BE2C (cell line): ENCODE measurements at regions not wholly inside any gene's neighbourhood (a gene's known extent, or its start where the extent isn't known, plus 50 kb on each side); places are given as distances from the start of the nearest gene placed in this dataset.
A peak's percentile ranks its signal among the peaks of the same experiment; 100 is the strongest.

Source experiments
- DNase-seq: peaks from one replicate; pipeline ENCODE4 v3.0.0-alpha.2; 2020
- H3K27me3 ChIP-seq: fragments of 250-450 bp; sonication (Bioruptor Pico); 2 replicates; pipeline ENCODE4 v1.5.1; 2020; ENCODE audit warnings: mild to moderate bottlenecking
- H3K36me3 ChIP-seq: fragments of 250-450 bp; sonication (Bioruptor Pico); 2 replicates; pipeline ENCODE4 v1.5.1; 2020; ENCODE audit warnings: mild to moderate bottlenecking
- H3K4me1 ChIP-seq: fragments of 250-450 bp; sonication (Bioruptor Pico); 2 replicates; pipeline ENCODE4 v1.5.1; 2020
- H3K4me3 ChIP-seq: 2 replicates; pipeline ENCODE4 v1.5.1; 2011; ENCODE audit warnings: low read depth, low read length
- H3K9me3 ChIP-seq: fragments of 250-450 bp; sonication (Bioruptor Pico); 2 replicates; pipeline ENCODE4 v1.5.1; 2020
- TF ChIP-seq, protein P1 (sequence below): IDR thresholded peaks from 2 replicates; pipeline ENCODE4 v1.5.1; 2012; ENCODE audit warnings: mild to moderate bottlenecking, low read depth, low read length

- no peaks in the 10 kb centered on the region for H3K36me3 ChIP-seq
- H3K27me3 ChIP-seq, result no peaks in the 10 kb centered on the region
- H3K4me3 ChIP-seq, result no peak overlapping the region
- H3K9me3 ChIP-seq, result no peaks in the 10 kb centered on the region
- TF ChIP-seq, protein P1, sequence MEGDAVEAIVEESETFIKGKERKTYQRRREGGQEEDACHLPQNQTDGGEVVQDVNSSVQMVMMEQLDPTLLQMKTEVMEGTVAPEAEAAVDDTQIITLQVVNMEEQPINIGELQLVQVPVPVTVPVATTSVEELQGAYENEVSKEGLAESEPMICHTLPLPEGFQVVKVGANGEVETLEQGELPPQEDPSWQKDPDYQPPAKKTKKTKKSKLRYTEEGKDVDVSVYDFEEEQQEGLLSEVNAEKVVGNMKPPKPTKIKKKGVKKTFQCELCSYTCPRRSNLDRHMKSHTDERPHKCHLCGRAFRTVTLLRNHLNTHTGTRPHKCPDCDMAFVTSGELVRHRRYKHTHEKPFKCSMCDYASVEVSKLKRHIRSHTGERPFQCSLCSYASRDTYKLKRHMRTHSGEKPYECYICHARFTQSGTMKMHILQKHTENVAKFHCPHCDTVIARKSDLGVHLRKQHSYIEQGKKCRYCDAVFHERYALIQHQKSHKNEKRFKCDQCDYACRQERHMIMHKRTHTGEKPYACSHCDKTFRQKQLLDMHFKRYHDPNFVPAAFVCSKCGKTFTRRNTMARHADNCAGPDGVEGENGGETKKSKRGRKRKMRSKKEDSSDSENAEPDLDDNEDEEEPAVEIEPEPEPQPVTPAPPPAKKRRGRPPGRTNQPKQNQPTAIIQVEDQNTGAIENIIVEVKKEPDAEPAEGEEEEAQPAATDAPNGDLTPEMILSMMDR, result no peak
- peak; percentile 60 for DNase-seq
- peaks cover 20% of the 10 kb centered on the region for H3K4me1 ChIP-seq
Measured at GRCh38 chr7:24227068-24227467, 56.9 kb upstream of the NPY start.

GRCh38 chr7:24227603-24228359 is 56.2 kb upstream of the NPY start:
- H3K9me3 ChIP-seq, result no peaks in the 10 kb centered on the region
- TF ChIP-seq, protein P1, result 0 out of 2 replicates have a peak, but pooled peaks have one; percentile 4
- peak; percentile 80 for DNase-seq
- H3K4me3 ChIP-seq, result no peak overlapping the region
- no peaks in the 10 kb centered on the region for H3K27me3 ChIP-seq
- H3K4me1 ChIP-seq, result peaks cover 20% of the 10 kb centered on the region
- H3K36me3 ChIP-seq, result no peaks in the 10 kb centered on the region

DNA sequence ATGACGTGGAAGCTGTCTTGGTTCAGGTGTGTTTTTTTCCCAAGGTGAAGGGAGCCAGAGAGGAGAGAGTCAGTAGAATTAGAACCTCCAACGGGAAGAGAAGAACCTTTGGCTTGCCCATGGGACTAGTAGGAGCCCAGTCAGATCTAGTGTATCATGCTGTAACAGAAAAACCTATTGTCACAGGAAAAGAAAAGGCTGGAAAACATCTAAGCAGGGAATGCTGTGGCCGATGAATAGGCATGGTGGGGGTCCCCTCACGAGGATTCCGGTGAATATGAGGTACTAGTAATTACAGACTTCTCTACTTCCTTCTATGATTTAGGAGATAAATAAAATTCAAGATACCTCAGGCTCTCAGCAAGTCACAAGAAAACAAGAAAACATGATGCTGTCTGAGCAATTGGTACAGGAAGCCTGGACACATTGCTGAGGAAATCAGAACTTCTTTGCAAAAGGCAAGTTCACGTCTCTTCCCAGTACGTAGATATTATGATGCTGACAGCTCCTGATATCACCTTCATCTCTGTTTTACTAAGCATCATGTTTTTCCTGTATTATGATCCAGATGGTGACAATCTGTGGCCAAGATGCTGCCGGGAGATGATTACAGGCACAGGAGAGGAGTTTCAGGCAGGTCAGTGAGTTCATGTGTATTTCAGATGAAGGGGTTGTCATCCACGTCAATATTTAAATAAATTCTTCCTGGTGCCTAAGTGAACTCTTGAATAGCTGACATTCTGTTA is 54.3 kb upstream of the NPY start:
- no peaks in the 10 kb centered on the region for H3K9me3 ChIP-seq
- H3K27me3 ChIP-seq, result no peaks in the 10 kb centered on the region
- no peak overlapping the region for H3K4me3 ChIP-seq
- TF ChIP-seq, protein P1, result no peak
- H3K4me1 ChIP-seq, result peaks cover 20% of the 10 kb centered on the region
- DNase-seq, result no peak
- no peaks in the 10 kb centered on the region for H3K36me3 ChIP-seq

GRCh38 chr7:24231493-24231892 is 52.5 kb upstream of the NPY start:
- Histone ChIP-seq H3K4me1 (peaks cover 20% of the 10 kb centered on the region), H3K36me3 (no peaks in the 10 kb centered on the region), H3K9me3 (no peaks in the 10 kb centered on the region), H3K27me3 (no peaks in the 10 kb centered on the region), H3K4me3 (no peak overlapping the region)
- no peak for DNase-seq
- TF ChIP-seq, protein P1, result no peak

DNA sequence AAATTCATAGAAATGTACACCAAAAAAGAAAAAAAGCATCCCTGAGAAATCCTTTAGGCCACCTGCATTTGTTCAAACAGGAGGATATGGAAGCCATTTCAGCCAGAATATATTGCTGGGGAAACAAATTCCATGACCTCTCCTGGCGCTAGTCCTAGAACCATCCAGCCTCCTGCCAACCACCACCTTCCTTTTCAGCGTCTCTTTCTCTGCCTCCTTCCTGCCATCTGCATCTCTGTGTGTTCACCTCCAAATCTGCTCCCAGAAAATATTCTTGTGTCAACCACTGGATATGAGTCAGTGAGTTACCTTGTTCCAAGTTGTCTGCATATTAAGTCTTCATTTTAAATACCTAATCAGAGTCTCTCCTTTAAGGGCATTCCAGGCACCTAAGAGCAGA is 50.6 kb upstream of the NPY start:
- no peak for DNase-seq
- H3K36me3 ChIP-seq, result no peaks in the 10 kb centered on the region
- no peak overlapping the region for H3K4me3 ChIP-seq
- peaks cover 4% of the 10 kb centered on the region for H3K4me1 ChIP-seq
- H3K9me3 ChIP-seq, result no peaks in the 10 kb centered on the region
- TF ChIP-seq, protein P1, result no peak
- H3K27me3 ChIP-seq, result no peaks in the 10 kb centered on the region
